ENCODE measurements at regions not wholly inside any gene's neighbourhood (a gene's known extent, or its start where the extent isn't known, plus 50 kb on each side); places are given as distances from the start of the nearest gene placed in this dataset.
"Not testable (repeated sequence)": the region's sequence is repeated elsewhere in the genome, so short reads cannot be mapped to it uniquely, and the experiment has no call there.

GRCh38 chr5:17064241-17064640 lies 128.2 kb upstream of the MYO10 start:
- 62 to 72% methylated on average over 3 of the region's 3 CpGs for WGBS, 2 donors
- DNase-seq = no peak
- Histone ChIP-seq H3K4me3 (no peak overlapping the region), H3K36me3 (no peaks in the 10 kb centered on the region), H3K4me1 (peaks cover 0 to 5% (median 0%) of the 10 kb centered on the region in 9 donors), H3K27me3 (no peaks in the 10 kb centered on the region), H3K27ac (no peak overlapping the region), H3K9me3 (no peaks in the 10 kb centered on the region)
- intact Hi-C loops (cut with DNase I) = no loop called here
- ATAC-seq = no peak
- TF ChIP-seq, protein P1, sequence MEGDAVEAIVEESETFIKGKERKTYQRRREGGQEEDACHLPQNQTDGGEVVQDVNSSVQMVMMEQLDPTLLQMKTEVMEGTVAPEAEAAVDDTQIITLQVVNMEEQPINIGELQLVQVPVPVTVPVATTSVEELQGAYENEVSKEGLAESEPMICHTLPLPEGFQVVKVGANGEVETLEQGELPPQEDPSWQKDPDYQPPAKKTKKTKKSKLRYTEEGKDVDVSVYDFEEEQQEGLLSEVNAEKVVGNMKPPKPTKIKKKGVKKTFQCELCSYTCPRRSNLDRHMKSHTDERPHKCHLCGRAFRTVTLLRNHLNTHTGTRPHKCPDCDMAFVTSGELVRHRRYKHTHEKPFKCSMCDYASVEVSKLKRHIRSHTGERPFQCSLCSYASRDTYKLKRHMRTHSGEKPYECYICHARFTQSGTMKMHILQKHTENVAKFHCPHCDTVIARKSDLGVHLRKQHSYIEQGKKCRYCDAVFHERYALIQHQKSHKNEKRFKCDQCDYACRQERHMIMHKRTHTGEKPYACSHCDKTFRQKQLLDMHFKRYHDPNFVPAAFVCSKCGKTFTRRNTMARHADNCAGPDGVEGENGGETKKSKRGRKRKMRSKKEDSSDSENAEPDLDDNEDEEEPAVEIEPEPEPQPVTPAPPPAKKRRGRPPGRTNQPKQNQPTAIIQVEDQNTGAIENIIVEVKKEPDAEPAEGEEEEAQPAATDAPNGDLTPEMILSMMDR (IDR thresholded peaks at IDR 0.05) = no peak

GRCh38 chr5:17065458-17065857 lies 129.4 kb upstream of the MYO10 start:
- intact Hi-C loops (cut with DNase I) = no loop called here
- Histone ChIP-seq H3K4me1 (peaks cover 0 to 17% (median 8%) of the 10 kb centered on the region in 9 donors), H3K27ac (no peak overlapping the region), H3K36me3 (no peaks in the 10 kb centered on the region), H3K27me3 (no peaks in the 10 kb centered on the region), H3K4me3 (no peak overlapping the region), H3K9me3 (no peaks in the 10 kb centered on the region)
- DNase-seq = no peak
- WGBS, 2 donors = 69 to 71% methylated on average over 3 of the region's 3 CpGs
- peak in 5 of 8 donors; percentile 39 to 71 (median 61) for ATAC-seq
- TF ChIP-seq, protein P1 (IDR thresholded peaks at IDR 0.05) = no peak

GRCh38 chr5:17066026-17066425 lies 129.9 kb upstream of the MYO10 start:
- H3K36me3 ChIP-seq; H3K4me3 ChIP-seq; ATAC-seq; H3K27me3 ChIP-seq; H3K27ac ChIP-seq; DNase-seq; H3K9me3 ChIP-seq; intact Hi-C loops (cut with DNase I): not testable (repeated sequence)
- 84 to 86% methylated on average over 5 of the region's 5 CpGs for WGBS, 2 donors
- H3K4me1 ChIP-seq = peaks cover 0 to 23% (median 10%) of the 10 kb centered on the region in 9 donors

- ATAC-seq (no peak), DNase-seq (no peak)
- Histone ChIP-seq H3K27me3 (no peaks in the 10 kb centered on the region), H3K4me3 (no peak overlapping the region), H3K4me1 (peaks cover 0 to 26% (median 10%) of the 10 kb centered on the region in 9 donors), H3K36me3 (no peaks in the 10 kb centered on the region), H3K9me3 (no peaks in the 10 kb centered on the region), H3K27ac (no peak overlapping the region)
- intact Hi-C loops (cut with DNase I) = no loop called here
- TF ChIP-seq, protein P1 (IDR thresholded peaks at IDR 0.05) = no peak
- 91 to 94% methylated on average over 8 of the region's 8 CpGs for WGBS, 2 donors
Measured at GRCh38 chr5:17067657-17068392, 131.7 kb upstream of the MYO10 start.

DNA sequence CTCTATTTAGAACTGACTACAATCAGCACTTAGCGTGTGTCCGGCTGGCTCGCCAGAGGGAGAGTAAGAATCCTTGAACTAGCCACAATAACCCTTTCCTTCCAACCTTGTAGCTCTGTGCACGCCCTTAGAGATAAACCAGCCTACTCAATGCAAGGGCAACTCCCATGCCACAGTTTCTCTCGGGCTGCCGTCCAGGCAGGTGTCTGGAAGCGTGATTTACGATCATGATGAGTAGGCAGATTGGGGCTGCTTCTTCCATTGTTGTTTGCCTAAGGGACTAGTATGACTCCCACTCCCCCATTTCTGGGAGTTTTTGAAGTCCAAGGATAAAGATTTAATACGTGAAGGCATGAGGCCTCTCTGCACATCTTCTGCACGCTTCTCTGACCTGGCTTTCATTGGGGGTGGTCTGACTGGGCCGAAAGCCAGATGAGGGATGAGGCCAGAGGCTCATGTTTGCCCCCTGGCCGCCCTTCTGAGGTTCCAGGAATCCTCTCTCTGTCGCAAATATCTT lies 134.0 kb upstream of the MYO10 start:
- no peak overlapping the region for H3K4me3 ChIP-seq
- H3K9me3 ChIP-seq = no peaks in the 10 kb centered on the region
- peaks cover 0 to 29% (median 14%) of the 10 kb centered on the region in 9 donors for H3K4me1 ChIP-seq
- H3K36me3 ChIP-seq = no peaks in the 10 kb centered on the region
- no peak for DNase-seq
- TF ChIP-seq, protein P1 (IDR thresholded peaks at IDR 0.05) = no peak
- WGBS, 2 donors = 41 to 48% methylated on average over 13 of the region's 13 CpGs
- intact Hi-C loops (cut with DNase I) = loop anchor here in 1 of 10 donors (10.0 kb wide), 1 partner anchor 135 kb away; the partner anchor contains the start of gene MYO10
- H3K27ac ChIP-seq = peak overlapping the region in 4 of 10 donors; percentile 16 to 45 (median 37)
- ATAC-seq = peak in 4 of 8 donors; percentile 42 to 74 (median 67)
- H3K27me3 ChIP-seq = no peaks in the 10 kb centered on the region

Data from heart right ventricle (tissue), 16 donors.